ENCODE measurements at regions not wholly inside any gene's neighbourhood (a gene's known extent, or its start where the extent isn't known, plus 50 kb on each side); places are given as distances from the start of the nearest gene placed in this dataset.

- no peak for TF ChIP-seq CTCF (IDR thresholded peaks at IDR 0.05)
- no peak for TF ChIP-seq POLR2A (IDR thresholded peaks at IDR 0.05)
Observed at GRCh38 chr5:173682313-173682712, 65.9 kb upstream of the BOD1 start.

Data from transverse colon (tissue), 3 donors.